AG04450 (cell line): ENCODE measurements at regions not wholly inside any gene's neighbourhood (a gene's known extent, or its start where the extent isn't known, plus 50 kb on each side); places are given as distances from the start of the nearest gene placed in this dataset.

ENCODE experiments used
- CTCF ChIA-PET: fragments of 300-600, 350-600 bp; formaldehyde crosslinking; extraction: SDS; loops from one replicate; lab custom pipeline; 2022; ENCODE audit warnings: antibody characterized with exemption, inconsistent platforms; lab: Charles Lee
- POLR2A ChIA-PET: fragments of 350-600 bp; formaldehyde crosslinking; extraction: SDS; loops from one replicate; lab custom pipeline; 2021; ENCODE audit warnings: antibody characterized with exemption, inconsistent platforms; lab: Yijun Ruan, JAX
- DNase-seq: peaks from one replicate; pipeline ENCODE4 v3.0.0-alpha.2; 2011; ENCODE audit warnings: low read depth, low spot score
- H3K27ac ChIP-seq: one replicate; pipeline ENCODE4 v1.5.1; 2012; ENCODE audit warnings: low read depth, low read length, control low read depth
- H3K27me3 ChIP-seq: one replicate; pipeline ENCODE4 v1.6.0; 2012; ENCODE audit warnings: low read length; ENCODE audit not compliant: control insufficient read depth, insufficient read depth
- H3K4me3 ChIP-seq: 2 replicates; pipeline ENCODE4 v1.5.1; 2011; ENCODE audit warnings: mild to moderate bottlenecking, low read depth, low read length, control low read depth
- H3K9me3 ChIP-seq: 2 replicates; pipeline ENCODE4 v1.5.1; 2012; ENCODE audit warnings: low read length; ENCODE audit not compliant: control insufficient read depth, insufficient read depth
- TF ChIP-seq, protein P1 (sequence below): IDR thresholded peaks from 2 replicates; pipeline ENCODE4 v1.5.1; 2011; ENCODE audit warnings: low read depth, low read length, control low read depth, inconsistent platforms

DNA sequence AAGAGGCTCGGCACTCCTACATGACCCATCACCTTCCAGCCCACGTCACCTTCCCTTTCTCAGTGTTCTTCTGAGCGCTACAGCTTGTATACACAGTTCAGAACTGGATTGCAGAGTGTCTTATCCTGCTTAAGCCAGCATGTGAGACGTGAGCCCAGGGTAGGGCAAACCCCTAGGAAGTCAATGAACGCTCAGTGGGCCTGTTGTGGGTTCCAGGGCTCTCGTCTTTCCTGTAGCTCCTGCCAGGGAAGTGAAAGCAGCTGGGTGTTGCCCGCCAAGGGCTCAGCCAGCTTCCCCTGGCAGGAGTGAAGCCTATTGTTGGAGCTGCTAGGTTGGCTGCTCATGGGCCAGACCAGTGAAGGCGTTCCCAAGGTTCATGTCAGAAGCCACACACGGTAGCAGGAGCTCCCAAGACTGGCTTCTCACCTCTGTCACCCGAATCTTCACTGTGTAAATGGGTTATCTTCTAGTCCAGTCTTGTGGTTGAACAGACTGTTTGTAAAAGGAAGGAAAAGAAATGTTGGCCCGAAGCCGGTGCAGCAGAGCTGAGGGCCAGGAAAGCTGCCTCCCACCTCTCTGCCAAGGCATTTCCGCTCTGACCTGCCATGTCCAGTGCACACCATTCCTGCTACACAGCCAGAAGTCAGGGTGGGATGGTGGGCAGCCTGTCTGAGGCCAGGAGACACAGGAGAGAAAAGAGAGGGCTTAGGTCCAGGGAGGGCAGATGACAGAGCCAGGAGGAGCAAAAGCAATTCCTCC, 69.6 kb upstream of the RMDN2 start:
- no peak for DNase-seq
- peaks cover 7% of the 10 kb centered on the region for H3K9me3 ChIP-seq
- POLR2A ChIA-PET = no interaction called here
- CTCF ChIA-PET = interaction anchor here (1.6 to 3.4 kb wide), 2 partner anchors 22 to 440 kb away, joined by 4 to 14 read pairs; no protein-coding TSS in a partner anchor
- TF ChIP-seq, protein P1, sequence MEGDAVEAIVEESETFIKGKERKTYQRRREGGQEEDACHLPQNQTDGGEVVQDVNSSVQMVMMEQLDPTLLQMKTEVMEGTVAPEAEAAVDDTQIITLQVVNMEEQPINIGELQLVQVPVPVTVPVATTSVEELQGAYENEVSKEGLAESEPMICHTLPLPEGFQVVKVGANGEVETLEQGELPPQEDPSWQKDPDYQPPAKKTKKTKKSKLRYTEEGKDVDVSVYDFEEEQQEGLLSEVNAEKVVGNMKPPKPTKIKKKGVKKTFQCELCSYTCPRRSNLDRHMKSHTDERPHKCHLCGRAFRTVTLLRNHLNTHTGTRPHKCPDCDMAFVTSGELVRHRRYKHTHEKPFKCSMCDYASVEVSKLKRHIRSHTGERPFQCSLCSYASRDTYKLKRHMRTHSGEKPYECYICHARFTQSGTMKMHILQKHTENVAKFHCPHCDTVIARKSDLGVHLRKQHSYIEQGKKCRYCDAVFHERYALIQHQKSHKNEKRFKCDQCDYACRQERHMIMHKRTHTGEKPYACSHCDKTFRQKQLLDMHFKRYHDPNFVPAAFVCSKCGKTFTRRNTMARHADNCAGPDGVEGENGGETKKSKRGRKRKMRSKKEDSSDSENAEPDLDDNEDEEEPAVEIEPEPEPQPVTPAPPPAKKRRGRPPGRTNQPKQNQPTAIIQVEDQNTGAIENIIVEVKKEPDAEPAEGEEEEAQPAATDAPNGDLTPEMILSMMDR = no peak
- H3K27ac ChIP-seq = no peak overlapping the region
- no peaks in the 10 kb centered on the region for H3K27me3 ChIP-seq
- no peak overlapping the region for H3K4me3 ChIP-seq

DNA sequence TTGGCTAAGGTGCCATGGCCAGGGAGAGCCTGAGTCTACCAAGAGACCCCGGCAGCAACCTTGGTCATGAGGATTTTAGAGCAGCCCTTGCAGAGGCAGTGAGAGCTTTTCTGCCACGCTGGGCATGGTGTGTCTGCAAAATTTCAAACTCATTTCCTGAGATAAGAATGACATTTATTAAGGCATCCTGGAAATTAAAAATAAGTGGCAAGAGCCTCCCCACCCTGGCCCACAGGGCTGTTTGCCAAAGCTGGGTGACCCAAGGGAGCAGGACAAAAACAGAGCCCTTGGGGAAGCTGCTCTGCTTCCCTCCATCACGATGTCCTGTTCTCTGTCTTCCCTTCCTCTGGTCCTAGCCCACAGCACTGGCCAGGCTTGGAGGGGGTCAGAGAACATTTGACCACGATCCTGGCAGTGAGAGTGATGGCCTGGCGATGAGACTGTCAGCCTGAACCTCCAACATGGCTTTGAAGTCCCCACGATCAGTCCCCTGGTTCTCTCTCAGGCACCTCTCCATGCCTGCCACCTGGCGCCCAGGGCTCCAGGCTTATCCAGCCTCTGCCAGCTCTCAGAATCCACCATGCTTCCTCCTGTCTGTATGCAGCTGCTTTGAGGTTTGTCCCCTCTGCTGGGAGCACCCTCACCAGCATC, 68.9 kb upstream of the RMDN2 start:
- Histone ChIP-seq H3K9me3 (peaks cover 7% of the 10 kb centered on the region), H3K4me3 (no peak overlapping the region), H3K27me3 (no peaks in the 10 kb centered on the region), H3K27ac (no peak overlapping the region)
- CTCF ChIA-PET = interaction anchor here (1.6 kb wide), 1 partner anchor 441 kb away, joined by 4 read pairs; no protein-coding TSS in a partner anchor
- no peak for DNase-seq
- POLR2A ChIA-PET = no interaction called here
- TF ChIP-seq, protein P1 = no peak

DNA sequence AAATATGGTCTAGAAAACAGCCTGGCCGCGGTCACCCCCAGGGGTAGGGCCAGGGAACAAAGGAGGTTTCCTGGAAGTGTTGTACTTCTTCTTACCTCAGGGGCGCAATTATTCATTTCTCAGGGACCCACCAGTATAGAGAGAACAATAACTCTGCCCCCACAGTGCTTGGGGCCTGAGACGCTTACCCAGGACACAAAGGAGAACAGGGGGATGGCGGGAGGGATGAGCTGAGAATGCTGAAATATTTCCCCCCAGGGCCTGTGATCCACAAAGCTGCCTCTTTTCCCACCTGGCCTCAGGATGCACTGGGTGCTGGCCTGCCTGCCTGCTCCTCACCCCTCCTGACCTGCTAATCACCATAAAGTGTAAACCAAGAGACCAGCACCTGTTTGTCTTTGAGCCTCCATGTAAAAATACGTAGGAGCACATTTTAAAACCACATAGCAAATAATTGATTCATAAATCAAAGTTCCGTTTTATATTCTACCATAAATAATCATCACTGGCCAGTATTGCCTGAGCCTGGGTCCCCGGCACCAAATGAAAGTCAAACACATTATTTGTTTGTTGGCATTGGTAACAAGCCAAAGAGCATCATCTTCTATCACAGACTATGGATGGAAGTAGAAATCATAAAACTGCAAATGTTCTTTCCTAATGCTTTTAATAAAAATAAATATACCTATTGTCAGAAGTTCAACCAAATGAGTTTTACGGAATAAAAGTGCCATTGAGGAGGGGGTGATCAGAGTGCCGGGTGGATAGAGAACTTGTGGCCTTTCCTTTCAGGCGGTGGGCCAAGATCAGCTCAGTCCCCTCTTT, 67.3 kb upstream of the RMDN2 start:
- Histone ChIP-seq H3K4me3 (no peak overlapping the region), H3K9me3 (peaks cover 7% of the 10 kb centered on the region), H3K27me3 (peaks cover 3% of the 10 kb centered on the region), H3K27ac (peak overlapping the region; percentile 68)
- no peak for DNase-seq
- POLR2A ChIA-PET = no interaction called here
- CTCF ChIA-PET = interaction anchor here (1.2 kb wide), 1 partner anchor 34 kb away, joined by 3 read pairs; no protein-coding TSS in a partner anchor
- TF ChIP-seq, protein P1 = no peak

DNA sequence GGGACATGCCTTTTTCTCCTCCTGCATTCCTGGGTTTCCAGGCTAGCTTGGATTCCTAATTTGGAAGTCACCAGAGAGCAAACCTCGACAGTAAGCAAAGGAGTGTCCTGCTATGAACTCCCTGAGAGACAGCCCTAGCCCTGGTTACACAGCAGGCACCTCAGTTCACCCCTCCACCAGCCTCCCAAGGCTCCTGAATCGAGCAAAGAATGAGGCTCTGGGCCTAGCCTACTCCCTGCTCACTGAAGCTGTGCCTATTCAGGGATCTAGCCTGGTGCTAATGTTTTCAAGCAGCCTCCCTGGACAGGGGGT, 66.7 kb upstream of the RMDN2 start:
- POLR2A ChIA-PET = no interaction called here
- DNase-seq = no peak
- CTCF ChIA-PET = interaction anchor here (1.2 kb wide), 1 partner anchor 33 kb away, joined by 3 read pairs; no protein-coding TSS in a partner anchor

More for the DNA sequence above, 66.7 kb upstream of the RMDN2 start:
- TF ChIP-seq, protein P1 = no peak
- Histone ChIP-seq H3K9me3 (peaks cover 7% of the 10 kb centered on the region), H3K27ac (peak overlapping the region; percentile 68), H3K27me3 (peaks cover 3% of the 10 kb centered on the region), H3K4me3 (no peak overlapping the region)
